Left ventricle myocardium inferior (tissue), 1 donor: ENCODE measurements at regions not wholly inside any gene's neighbourhood (a gene's known extent, or its start where the extent isn't known, plus 50 kb on each side); places are given as distances from the start of the nearest gene placed in this dataset.

Experiments used
- DNase-seq: peaks from one replicate; pipeline ENCODE4 v3.0.0-alpha.2; 2020
- H3K27ac ChIP-seq: fragments of 200-600 bp; replicated peaks from 2 replicates; pipeline ENCODE4 v1.8.0; 2021
- H3K27me3 ChIP-seq: fragments of 200-600 bp; 2 replicates; pipeline ENCODE4 v1.8.0; 2021; ENCODE audit warnings: low read depth
- H3K36me3 ChIP-seq: fragments of 200-600 bp; 2 replicates; pipeline ENCODE4 v1.8.0; 2021
- H3K4me1 ChIP-seq: fragments of 200-600 bp; 2 replicates; pipeline ENCODE4 v1.8.0; 2021
- H3K4me3 ChIP-seq: fragments of 200-600 bp; 2 replicates; pipeline ENCODE4 v1.8.0; 2021; ENCODE audit warnings: mild to moderate bottlenecking, moderate library complexity
- H3K9me3 ChIP-seq: fragments of 200-600 bp; replicated peaks from 2 replicates; pipeline ENCODE4 v1.8.0; 2021
- CTCF ChIP-seq: fragments of 200-600 bp; IDR thresholded peaks from 2 replicates; pipeline ENCODE4 v1.8.0; 2021; ENCODE audit warnings: antibody characterized with exemption, mild to moderate bottlenecking, borderline replicate concordance
- intact Hi-C: fragments of 100-400 bp; cut with micrococcal nuclease; formaldehyde crosslinking; loops from one replicate; pipeline ENCODE4 v1.11.0; 2022
- donor health status: DM: no; HTN: yes; CAD: no; lungs with severe emphysema.

GRCh38 chr3:176510097-176510496 lies 687.2 kb downstream of the TBL1XR1 start:
- Histone ChIP-seq H3K4me1 (no peaks in the 10 kb centered on the region), H3K36me3 (no peaks in the 10 kb centered on the region), H3K4me3 (no peak overlapping the region), H3K9me3 (peaks cover 33% of the 10 kb centered on the region), H3K27ac (no peak overlapping the region), H3K27me3 (no peaks in the 10 kb centered on the region)
- no peak for TF ChIP-seq CTCF
- DNase-seq, result no peak
- intact Hi-C loops, result no loop called here

- no peaks in the 10 kb centered on the region for H3K4me1 ChIP-seq
- intact Hi-C loops, result no loop called here
- no peaks in the 10 kb centered on the region for H3K27me3 ChIP-seq
- no peaks in the 10 kb centered on the region for H3K36me3 ChIP-seq
- DNase-seq, result no peak
- no peak overlapping the region for H3K4me3 ChIP-seq
- H3K27ac ChIP-seq, result no peak overlapping the region
- H3K9me3 ChIP-seq, result no peaks in the 10 kb centered on the region
- no peak for TF ChIP-seq CTCF
Observed at GRCh38 chr3:176505878-176506621, 691.2 kb downstream of the TBL1XR1 start.

GRCh38 chr3:176491084-176491483 lies 706.2 kb downstream of the TBL1XR1 start:
- Histone ChIP-seq H3K9me3 (no peaks in the 10 kb centered on the region), H3K27me3 (no peaks in the 10 kb centered on the region), H3K4me3 (no peak overlapping the region), H3K4me1 (no peaks in the 10 kb centered on the region), H3K27ac (no peak overlapping the region), H3K36me3 (no peaks in the 10 kb centered on the region)
- intact Hi-C loops, result no loop called here
- no peak for DNase-seq
- TF ChIP-seq CTCF, result no peak

DNA sequence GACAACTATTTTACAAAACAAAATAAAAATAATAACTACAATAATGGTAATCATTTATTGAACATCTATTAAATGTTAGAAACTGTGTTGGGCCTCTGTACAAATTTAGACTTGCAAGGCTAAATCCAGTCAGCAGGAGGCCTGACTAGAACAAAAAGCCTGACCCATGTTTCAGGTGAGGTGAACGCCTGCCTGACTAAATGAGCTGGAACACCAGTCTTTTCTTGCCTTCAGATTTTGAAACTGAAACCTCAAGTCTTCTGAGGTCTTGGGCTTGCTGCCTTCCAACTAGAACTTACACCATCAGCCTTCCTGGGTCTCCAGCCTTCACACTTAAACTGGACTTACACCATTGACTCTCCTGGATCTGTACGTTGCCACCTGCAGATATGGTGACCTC lies 706.9 kb downstream of the TBL1XR1 start:
- H3K36me3 ChIP-seq, result no peaks in the 10 kb centered on the region
- H3K4me3 ChIP-seq, result no peak overlapping the region
- H3K27ac ChIP-seq, result no peak overlapping the region
- no peaks in the 10 kb centered on the region for H3K9me3 ChIP-seq
- H3K27me3 ChIP-seq, result peaks cover 4% of the 10 kb centered on the region
- intact Hi-C loops, result no loop called here
- no peak for DNase-seq
- H3K4me1 ChIP-seq, result no peaks in the 10 kb centered on the region
- TF ChIP-seq CTCF, result no peak

- no peak for DNase-seq
- TF ChIP-seq CTCF, result no peak
- H3K4me1 ChIP-seq, result no peaks in the 10 kb centered on the region
Observed at GRCh38 chr3:176479248-176479647, 718.0 kb downstream of the TBL1XR1 start.

More at GRCh38 chr3:176479248-176479647, 718.0 kb downstream of the TBL1XR1 start:
- H3K27me3 ChIP-seq, result no peaks in the 10 kb centered on the region
- intact Hi-C loops, result no loop called here
- H3K36me3 ChIP-seq, result no peaks in the 10 kb centered on the region
- peaks cover 7% of the 10 kb centered on the region for H3K9me3 ChIP-seq
- no peak overlapping the region for H3K4me3 ChIP-seq
- no peak overlapping the region for H3K27ac ChIP-seq
